ENCODE measurements at regions not wholly inside any gene's neighbourhood (a gene's known extent, or its start where the extent isn't known, plus 50 kb on each side); places are given as distances from the start of the nearest gene placed in this dataset.

DNA sequence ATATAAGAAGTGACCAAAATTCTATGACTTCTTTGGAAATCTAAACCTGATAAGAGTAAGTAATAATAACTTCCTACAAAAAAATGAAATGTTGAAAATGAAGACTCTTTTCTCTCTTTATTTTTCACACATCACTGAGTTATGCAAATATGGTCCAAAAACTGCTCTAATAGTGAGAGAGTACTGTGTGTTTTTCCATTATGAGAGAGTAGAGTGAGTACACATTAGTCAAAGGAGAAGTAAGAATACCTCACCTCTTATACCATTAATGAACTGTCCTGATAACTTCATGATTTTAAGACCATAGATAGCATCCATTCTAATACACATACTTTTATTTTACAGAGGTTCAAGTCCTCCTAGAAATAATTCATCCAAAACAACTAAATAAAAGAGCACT, 1310.2 kb downstream of the SI start:
- TF ChIP-seq, protein P1, sequence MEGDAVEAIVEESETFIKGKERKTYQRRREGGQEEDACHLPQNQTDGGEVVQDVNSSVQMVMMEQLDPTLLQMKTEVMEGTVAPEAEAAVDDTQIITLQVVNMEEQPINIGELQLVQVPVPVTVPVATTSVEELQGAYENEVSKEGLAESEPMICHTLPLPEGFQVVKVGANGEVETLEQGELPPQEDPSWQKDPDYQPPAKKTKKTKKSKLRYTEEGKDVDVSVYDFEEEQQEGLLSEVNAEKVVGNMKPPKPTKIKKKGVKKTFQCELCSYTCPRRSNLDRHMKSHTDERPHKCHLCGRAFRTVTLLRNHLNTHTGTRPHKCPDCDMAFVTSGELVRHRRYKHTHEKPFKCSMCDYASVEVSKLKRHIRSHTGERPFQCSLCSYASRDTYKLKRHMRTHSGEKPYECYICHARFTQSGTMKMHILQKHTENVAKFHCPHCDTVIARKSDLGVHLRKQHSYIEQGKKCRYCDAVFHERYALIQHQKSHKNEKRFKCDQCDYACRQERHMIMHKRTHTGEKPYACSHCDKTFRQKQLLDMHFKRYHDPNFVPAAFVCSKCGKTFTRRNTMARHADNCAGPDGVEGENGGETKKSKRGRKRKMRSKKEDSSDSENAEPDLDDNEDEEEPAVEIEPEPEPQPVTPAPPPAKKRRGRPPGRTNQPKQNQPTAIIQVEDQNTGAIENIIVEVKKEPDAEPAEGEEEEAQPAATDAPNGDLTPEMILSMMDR (IDR thresholded peaks at IDR 0.05): no peak
- TF ChIP-seq ZFX (IDR thresholded peaks at IDR 0.05; ENCODE audit: borderline replicate concordance): no peak
